ENCODE measurements at regions not wholly inside any gene's neighbourhood (a gene's known extent, or its start where the extent isn't known, plus 50 kb on each side); places are given as distances from the start of the nearest gene placed in this dataset.

GRCh38 chr15:39403640-39404117 lies 177.2 kb upstream of the THBS1 start:
- TF ChIP-seq CTCF (IDR thresholded peaks at IDR 0.05; ENCODE audit: low read depth, low read length, poor library complexity, severe bottlenecking) (no peak), EZH2phosphoT487 (IDR thresholded peaks at IDR 0.05; ENCODE audit: borderline replicate concordance, low read length) (no peak)
